Stimulated activated CD4-positive, alpha-beta T cell treated with anti-CD3 and anti-CD28 coated beads, Interleukin-4, amount 100 ng/mL, for 24 hours (primary cell): ENCODE measurements at regions not wholly inside any gene's neighbourhood (a gene's known extent, or its start where the extent isn't known, plus 50 kb on each side); places are given as distances from the start of the nearest gene placed in this dataset.
"Not testable (repeated sequence)": the region's sequence is repeated elsewhere in the genome, so short reads cannot be mapped to it uniquely, and the experiment has no call there.

Experiments used
- DNase-seq: peaks from one replicate; pipeline ENCODE4 v3.0.0-alpha.2; 2020

DNA sequence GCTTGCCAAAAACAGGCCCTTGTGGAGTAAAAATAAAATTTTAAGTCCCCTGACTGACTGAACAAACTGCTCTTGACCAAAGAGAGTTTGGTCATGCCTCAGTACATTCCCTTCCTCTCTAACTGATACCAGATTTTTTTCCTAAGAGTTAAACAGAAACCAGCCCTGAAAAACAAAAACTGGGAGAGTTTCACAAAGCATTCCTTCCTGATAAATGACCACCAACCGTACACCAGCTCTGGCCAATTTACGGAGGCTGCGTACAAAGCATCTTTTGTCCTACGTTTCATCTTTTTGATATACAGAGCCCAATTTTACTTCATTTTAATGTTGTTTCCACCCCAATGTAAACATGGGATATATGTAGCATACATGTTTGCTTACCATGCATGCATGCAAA, 477.4 kb upstream of the HTR1E start:
- DNase-seq: no peak

DNA sequence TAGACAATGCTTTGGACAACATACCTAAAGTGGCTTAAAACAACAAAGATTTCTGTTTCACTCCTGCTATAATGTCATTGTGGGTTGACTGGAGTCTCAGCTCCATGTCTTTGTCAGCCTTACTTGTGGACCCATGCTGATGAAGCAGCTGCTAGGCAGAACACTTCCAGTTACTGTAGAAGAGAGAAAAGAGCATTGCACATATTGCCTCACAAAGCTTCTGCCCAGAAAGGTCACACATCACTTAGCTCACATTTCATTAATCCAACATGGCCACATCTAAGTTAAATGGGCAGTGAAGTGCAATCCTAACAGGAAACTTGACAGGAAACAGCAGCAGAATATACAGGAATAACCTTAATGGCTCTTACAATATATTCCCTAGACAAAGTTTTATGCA, 480.5 kb upstream of the HTR1E start:
- no peak for DNase-seq

DNA sequence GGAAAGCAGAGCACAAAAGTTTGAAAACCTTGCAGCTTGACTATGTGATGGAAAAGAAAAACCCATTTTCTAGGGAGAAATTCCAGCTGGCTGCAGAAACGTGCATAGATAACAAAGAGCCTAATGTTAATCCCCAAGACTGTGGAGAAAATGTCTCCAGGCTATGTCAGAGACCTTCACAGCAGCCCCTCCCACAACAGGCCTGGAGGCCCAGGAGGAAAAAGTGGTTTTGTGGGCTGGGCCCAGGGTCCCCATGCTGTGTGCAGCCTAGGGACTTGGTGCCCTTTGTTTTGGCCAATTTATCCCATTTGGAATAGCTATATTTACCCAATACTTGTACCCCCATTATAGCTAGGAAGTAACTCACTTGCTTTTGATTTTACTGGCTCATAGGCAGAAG, 484.1 kb upstream of the HTR1E start:
- DNase-seq: no peak

DNA sequence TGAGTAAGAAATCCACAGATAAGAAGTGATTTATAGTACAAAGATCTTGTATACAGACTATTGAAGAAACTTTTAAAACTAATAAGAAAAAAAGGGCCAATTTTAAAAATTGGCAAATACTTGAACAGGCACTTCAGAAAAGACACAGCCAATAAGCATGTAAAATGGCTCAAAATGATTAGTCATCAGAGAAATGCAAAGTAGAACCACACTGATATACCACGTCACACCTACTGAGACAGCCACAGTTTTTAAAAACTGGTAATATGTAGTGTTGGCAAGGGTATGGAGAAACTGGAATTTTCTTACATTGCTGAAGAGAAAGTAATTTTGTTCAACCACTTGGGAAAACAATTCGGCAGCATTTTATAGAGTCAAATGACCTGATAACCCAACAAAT, 488.9 kb upstream of the HTR1E start:
- no peak for DNase-seq

DNA sequence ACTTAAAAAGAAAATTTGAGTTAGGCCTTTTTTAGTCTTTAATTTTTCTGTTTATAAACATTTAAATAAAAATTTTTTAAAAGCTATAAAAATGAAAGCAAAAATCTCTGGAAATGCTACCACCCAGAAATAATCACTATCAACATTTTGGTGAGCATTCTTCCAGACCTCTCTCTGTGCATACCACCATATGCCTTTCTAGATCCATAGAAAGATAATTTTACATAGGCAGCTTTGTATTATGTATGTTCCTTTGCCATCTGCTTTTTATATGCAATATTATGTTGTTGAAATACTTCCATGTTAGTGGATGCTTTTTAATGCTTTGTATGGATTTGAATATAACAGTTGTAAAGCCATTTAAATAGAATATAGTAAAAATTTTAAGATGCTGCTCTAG, 496.7 kb upstream of the HTR1E start:
- no peak for DNase-seq

DNA sequence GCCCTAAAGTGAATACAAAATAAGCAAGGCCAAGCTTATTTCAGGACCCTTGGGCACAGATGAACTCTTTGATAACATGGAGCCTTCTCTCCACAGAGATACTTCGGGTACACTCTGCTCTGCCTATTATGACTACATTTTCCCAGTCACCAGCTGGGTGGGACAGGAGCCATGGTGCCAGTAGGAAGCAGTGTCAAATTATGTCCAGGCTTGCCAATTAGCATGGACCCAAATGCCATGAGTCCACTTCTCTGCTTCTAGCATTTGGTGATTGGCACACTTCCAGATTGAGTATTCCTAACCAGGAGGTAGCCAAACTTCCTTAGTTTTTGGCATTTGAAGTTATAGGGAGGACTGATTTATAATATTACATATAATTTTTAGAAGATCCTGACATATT, 513.8 kb upstream of the HTR1E start:
- no peak for DNase-seq

DNA sequence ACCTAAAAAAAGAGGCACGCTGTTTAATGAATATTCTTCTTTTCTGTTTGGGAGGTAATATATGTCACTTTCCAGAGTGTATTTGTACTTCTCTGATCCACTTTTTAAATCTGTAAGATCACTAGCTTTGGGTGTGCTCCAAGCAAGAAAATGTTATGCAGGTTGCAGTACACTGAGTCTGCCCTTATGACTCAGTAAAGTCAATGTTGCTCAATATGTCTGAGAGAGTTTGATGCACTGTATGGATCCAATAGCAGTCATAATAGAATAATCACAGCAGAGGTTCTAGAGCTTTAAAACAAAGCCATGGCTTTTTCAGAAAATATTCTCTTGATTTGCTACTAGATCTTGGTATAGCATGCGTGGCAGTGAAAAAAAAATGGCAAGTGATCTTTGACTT, 525.3 kb upstream of the HTR1E start:
- no peak for DNase-seq

DNA sequence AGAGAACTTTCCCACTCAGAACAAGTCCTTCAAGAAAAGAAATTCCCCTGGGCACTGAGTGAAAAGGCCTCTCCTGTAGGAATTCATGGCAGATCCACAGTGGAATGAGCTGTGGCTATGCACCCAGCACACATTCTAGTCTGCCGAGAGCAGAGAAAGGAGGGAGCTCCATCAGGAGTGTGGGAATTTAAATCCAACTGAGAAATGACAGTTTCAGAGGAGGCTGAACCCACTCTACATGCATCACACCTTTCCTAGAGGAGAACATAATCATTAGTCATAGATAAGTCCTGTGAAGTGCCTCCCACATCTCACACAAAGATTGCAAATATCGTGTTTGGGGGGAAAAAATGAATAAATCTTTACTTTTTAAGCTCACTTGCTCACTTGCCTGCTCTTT, 530.2 kb upstream of the HTR1E start:
- DNase-seq: no peak

DNA sequence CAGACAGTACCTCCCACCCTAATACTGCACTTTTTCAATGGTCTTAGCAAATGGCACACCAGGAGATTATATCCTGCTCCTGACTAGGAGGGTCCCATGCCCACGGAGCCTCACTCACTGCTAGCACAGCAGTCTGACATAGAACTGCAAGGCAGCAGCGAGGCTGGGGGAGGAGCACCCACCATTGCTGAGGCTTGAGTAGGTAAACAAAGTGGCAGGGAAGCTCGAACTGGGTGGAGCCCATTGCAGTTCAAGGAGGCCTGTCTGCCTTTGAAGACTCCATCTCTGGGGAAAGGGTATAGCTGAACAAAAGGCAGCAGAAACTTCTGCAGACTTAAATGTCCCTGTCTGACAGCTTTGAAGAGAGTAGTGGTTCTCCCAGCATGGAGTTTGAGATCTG, 544.5 kb upstream of the HTR1E start:
- not testable (repeated sequence) for DNase-seq

DNA sequence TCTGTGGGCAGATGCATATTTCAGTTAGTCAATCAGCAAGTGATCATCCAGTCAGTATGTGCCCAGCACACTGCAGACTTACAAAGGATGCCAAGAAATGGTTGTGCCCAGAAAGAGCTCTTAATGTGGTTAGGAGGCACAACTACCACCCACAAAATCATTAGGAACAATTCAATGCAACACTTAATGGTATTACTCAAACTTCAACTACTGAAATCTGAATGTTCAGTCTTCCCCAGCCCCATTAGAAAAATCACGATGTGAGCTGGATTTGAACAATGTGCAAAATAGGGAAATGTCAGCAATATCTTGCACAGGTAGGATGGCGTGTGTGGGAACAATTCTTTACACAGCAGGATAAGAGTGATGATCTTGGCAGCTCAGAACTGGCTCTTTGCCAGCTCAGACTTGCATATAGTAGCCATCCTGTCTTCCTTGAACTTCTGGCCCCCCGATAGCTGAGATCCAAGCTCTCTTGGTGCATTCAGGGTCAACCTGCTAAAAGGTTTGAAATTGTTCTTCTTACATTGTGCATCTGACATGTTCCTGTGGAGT, 556.7 kb upstream of the HTR1E start:
- no peak for DNase-seq

DNA sequence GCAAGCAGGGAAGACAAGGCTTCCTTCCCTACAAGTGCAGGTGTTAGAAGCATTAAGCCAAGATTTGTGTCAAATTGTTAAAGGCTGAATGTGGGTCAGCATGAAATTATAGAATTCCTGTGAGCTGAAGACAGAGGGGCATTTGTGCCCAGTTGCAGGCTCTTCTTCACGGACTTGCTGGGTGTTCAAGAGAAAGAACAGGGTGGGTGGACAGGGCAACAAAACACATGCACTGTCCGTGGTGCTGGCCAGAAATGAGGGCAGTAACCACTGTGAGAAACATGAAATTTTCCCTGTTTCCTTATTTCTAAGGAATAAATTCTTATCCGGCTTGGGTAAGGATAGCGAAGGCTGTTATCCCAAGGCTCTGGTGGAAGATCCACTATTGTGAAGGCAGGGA, 579.5 kb upstream of the HTR1E start:
- no peak for DNase-seq

DNA sequence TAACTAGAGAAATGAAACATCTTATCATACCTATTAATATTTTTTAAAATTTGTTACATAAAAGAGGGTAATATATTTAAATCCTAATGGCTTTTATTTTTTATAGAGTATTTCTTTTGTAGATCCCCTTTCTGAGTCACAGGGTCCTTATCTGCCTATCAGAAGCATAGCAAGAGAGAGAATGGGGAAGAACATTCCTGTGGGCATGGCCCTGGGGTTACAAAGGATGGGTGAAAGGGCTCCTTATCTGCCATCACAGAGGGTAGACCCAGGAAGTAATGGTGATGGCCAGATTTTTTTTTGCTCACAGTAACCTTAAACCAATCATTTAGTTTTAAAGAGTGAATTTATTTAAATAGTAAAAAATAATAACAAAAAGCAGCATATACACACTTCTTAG, 582.1 kb upstream of the HTR1E start:
- no peak for DNase-seq

DNA sequence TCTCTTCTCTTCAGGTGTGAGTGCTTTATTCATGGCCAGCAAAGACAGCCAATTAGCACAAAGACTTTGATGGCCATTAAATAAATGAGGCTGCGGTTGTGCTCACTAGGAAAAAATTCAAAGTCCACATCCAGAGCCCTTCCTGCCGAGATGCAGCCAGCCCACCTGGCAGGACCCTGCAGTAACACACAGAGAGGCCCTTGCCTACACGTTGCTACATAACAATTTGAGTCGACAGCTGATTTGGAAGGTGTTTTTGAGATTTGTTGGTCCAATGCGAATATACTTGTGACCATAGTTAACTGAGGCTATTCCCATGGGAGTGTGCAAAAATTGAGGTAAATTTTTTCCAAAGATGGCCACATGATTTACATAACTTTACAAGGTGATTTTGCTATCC, 605.4 kb upstream of the HTR1E start:
- no peak for DNase-seq

DNA sequence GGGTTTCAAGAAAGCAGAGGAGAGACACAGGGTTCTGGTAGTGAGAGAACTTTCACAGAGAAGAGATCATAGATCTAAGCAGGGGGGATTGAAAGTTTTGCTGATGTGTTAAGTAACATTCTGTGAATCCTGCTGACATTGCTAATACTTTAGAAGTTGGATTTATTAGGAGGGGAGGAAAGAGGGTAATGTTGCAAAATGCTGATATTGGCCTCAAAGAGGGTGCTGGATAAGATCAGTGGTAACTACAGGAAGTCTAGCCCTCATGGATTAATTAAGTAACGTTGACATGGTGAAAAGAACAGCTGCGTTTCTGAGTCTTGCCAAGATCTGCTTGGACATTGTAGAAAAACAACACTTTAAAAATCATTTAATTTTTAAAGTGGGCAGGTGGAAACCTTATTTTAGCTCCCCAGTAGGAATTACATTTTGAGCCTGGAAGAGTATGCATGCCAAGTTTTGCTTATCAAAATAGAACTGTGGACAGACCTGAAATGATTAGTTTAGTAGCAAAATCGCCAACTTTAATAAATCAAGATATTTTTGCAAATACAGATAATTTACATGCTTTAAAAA, 606.0 kb upstream of the HTR1E start:
- DNase-seq: no peak

DNA sequence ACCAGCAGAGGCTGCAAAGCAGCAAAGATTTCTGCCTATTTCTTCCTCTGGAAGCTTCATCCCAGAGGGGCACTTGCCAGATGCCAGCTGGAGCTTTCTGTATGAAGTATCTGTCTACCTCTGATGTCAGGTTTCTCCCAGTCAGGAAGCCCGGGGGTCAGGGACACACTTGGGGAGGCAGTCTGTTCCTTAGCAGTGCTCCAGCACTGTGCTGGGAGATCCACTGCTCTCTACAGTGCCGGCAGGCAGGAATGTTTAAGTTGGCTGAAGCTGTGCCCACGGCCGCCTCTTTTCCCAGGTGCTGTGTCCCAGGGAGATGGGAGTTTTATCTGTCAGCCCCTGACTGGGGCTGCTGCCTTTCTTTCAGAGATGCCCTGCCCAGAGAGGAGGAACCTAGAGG, 631.1 kb upstream of the HTR1E start:
- DNase-seq: no peak

DNA sequence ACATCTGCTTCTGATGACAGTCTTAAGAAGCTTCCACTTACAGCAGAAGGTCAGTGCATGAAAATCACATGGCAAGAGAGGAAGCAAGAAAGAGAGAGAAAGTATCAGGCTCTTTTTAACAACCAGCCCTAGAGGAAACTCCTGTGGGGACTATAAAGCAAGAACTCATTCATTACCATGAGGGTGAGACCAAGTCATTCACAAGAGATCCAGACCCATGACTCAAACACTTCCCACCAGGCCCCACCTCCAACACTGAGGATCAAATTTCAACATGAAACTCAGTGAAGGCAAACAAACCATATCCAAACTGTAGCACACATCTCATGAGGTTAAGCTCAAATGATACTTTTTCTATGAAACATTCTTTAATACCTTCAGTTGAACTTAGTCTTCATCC, 643.2 kb upstream of the SYNCRIP start:
- no peak for DNase-seq

DNA sequence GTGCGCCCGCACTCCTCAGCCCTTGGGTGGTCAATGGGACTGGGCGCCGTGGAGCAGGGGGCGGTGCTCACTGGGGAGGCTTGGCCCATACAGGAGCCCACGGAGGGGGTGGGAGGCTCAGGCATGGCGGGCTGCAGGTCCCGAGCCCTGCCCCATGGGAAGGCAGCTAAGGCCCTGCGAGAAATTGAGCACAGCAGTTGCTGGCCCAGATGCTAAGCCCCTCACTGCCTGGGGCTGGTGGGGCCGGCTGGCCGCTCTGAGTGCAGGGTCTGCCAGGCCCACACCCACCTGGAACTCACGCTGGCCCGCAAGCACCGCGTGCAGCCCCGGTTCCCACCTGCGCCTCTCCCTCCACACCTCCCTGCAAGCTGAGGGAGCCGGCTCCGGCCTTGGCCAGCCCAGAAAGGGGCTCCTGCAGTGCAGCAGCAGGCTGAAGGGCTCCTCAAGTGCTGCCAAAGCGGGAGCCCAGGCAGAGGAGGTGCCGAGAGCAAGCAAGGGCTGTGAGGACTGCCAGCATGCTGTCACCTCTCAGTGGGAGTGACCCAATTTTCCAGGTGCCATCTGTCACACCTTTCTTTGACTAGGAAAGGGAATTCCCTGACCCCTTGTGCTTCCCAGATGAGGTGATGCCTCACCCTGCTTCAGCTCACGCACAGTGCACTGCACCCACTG, 642.3 kb upstream of the SYNCRIP start:
- DNase-seq: not testable (repeated sequence)

DNA sequence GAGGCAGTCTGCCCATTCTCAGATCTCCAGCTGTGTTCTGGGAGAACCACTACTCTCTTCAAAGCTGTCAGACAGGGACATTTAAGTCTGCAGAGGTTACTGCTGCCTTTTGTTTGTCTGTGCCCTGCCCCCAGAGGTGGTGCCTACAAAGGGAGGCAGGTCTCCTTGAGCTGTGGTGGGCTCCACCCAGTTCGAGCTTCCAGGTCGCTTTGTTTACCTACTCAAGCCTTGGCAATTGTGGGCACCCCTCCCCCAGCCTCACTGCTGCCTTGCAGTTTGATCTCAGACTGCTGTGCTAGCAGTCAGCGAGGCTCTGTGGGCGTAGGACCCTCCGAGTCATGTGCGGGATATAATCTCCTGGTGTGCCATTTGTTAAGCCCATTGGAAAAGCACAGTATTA, 640.9 kb upstream of the SYNCRIP start:
- DNase-seq: not testable (repeated sequence)

DNA sequence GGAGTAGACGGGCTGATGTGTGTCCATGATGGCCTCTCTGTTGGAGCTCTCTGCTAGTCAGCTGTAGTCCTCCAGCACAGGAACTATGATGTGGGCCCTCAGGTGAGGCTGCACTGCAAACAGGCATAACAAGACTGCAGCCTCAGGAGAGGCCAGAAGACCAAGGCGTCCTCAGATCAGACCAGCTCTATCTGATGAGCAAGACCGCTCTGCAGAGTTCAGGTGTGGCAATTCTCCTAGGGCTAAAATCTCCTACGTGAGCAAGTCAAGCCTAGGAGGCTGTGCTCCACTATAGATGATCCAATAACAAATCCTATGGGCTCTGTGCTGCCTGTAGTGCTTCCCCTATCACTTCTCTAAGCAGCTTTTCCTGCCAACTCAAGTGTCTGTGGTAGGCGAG, 633.4 kb upstream of the SYNCRIP start:
- no peak for DNase-seq

DNA sequence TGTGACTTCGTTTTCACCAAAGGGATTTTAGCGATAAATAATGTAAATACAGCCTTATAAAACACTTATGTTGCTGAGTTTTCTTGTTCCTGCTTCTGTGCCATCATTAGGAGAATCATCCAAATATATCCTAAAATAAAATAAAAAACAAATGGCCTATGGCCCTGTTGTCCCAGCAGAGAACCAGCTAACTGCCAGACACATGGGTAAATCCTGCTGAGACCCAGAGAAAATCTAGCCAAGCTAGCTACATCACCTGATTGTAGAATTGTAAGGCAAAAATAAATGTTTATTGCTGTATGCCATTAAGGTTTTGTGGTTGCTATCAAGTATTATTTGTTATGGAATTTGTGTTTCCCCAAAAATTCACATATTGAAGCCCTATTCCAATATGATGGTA, 631.2 kb upstream of the SYNCRIP start:
- DNase-seq: no peak

DNA sequence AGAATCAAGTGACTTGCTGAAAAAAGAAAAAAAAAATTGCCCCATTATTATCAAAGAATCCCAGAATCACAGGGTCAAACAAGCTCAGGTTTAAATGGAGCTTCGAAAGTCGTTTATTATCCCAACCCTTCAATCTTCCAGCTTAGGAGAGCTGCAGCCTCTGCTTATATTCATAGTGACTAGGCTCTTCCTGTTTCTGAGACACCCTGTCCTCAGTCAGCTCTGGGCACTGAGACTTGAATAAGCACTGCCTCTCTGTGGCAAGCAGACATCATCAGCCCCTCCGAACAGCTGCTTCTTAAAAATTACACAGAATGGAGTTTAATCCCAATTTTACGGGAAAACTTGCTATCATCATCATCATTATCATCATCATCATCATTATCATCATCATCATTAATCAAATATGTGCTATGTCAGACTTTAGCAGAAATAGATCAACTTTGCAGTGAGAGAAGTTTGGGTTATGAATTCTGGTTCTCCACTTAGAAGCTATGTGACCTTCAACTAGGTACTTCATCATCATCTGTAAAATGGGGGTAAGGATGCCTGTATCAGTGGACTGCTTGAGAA, 614.0 kb upstream of the SYNCRIP start:
- no peak for DNase-seq

DNA sequence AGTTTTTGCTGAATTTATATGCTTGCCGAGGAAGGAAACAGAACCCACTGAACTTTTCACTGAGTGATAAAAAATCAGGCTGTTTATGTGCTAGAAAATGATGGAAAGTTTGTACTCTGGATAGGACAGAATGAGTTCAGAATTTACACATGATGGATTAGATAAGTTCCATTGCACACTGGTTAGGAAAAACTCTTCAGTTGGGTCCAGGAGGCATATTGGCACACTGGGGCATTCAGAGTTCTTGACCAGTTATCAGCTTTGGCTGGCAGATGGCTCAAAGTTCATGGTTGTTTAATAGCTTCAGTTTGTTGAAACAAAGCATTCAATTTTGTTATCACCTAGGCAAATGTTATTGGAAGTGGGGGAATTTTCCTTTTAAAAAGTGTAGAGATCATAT, 613.3 kb upstream of the SYNCRIP start:
- DNase-seq: no peak

DNA sequence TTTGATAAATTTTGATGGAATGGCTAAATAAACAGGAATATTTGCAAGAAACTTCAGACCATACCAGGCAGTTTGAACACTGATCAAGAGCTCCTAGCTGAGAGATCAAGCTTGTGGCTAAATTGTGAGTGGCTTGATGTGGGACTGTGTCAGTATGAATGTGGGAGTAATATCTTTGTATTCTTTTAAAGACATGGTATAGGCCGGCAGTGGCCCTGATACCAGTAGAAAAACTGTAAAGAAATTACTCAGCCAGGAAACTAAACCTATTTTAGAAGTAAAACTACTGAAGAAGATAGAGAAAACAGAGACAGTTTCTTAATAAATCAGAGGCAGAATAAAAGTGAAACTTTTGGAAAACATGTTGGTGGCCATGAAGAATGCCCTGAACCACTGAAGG, 608.4 kb upstream of the SYNCRIP start:
- no peak for DNase-seq

DNA sequence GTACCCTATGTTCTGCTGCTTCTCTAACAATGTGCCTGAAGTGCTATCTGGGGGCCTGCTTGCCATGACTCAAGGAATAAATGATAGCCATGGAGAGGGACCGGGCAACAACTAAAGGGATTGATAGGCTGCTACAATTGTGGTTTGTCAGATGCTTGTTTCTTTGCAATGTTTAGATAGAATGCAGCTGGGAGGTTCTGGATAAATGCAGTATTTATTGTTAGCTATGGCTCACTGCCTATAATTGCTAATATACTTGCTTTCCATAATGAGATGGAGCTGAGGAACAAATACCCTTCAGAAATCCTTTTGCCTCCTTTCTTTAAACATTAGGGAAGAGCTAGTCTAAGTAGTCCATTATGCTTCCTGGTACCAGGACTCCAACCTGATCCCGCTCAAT, 575.2 kb upstream of the SYNCRIP start:
- no peak for DNase-seq

DNA sequence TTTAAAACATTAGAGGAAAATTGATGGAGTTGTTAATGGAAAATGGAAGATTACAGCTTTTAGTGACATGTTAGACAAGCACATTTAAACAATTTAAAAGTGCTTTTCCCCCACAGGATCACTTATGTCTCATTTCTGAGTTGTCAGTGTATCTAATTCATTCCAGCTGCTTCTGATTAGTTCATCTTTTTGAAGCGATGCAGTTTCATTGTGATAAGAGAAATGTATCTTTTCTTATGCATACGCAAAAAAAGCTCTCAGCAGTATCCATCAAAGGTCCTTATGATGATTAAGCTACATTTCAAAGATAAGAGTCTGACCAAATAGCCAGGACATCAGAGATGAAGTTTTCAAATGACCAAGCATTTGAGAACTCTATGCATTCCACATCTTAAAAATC, 572.6 kb upstream of the SYNCRIP start:
- DNase-seq: no peak
